Ectodermal cell (in vitro differentiated cells): ENCODE measurements at regions not wholly inside any gene's neighbourhood (a gene's known extent, or its start where the extent isn't known, plus 50 kb on each side); places are given as distances from the start of the nearest gene placed in this dataset.
"Not testable (repeated sequence)": the region's sequence is repeated elsewhere in the genome, so short reads cannot be mapped to it uniquely, and the experiment has no call there.

Experiments used
- H3K27ac ChIP-seq: 2 replicates; pipeline ENCODE4 v1.7.0; 2013; ENCODE audit warnings: mild to moderate bottlenecking, low read depth, low read length; ENCODE audit not compliant: insufficient read depth, poor library complexity, severe bottlenecking
- H3K27me3 ChIP-seq: 2 replicates; pipeline ENCODE4 v1.7.0; 2013; ENCODE audit warnings: mild to moderate bottlenecking, low read length; ENCODE audit not compliant: insufficient read depth, control insufficient read depth, poor library complexity, severe bottlenecking
- H3K36me3 ChIP-seq: one replicate; pipeline ENCODE4 v1.7.0; 2013; ENCODE audit warnings: low read length; ENCODE audit not compliant: control insufficient read depth, insufficient read depth
- H3K4me1 ChIP-seq: one replicate; pipeline ENCODE4 v1.7.0; 2013; ENCODE audit warnings: low read length; ENCODE audit not compliant: control insufficient read depth, insufficient read depth
- H3K4me3 ChIP-seq: 2 replicates; pipeline ENCODE4 v1.7.0; 2013; ENCODE audit warnings: low read depth, low read length, control low read depth; ENCODE audit not compliant: insufficient read depth
- H3K9me3 ChIP-seq: 2 replicates; pipeline ENCODE4 v1.7.0; 2013; ENCODE audit warnings: mild to moderate bottlenecking, low read length, moderate library complexity; ENCODE audit not compliant: control insufficient read depth
- WGBS, 2 experiments: methylation state at CpG; one replicate each; pipeline ENCODE4 v1.1.7; 2013; ENCODE audit warnings: missing lambda C conversion rate in 2 of 2; 5-methylcytosine and 5-hydroxymethylcytosine counted together

DNA sequence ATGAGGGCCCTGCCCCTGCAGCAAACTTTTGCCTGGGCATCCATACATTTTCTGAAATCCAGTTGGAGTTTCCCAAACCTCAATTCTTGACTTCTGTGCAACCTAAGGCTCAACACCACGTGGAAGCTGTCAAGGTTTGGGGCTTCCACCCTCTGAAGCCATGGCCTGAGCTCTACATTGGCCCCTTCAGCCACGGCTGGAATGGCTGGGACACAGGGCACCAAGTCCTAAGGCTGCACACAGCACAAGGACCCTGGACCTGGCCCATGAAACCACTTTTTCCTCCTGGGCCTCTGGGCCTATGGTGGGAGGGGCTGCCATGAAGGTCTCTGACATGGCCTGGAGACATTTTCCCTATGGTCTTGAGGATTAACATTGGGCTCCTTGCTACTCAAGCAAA lies 266.3 kb downstream of the LRIG3 start:
- Histone ChIP-seq H3K4me3 (no peak overlapping the region), H3K4me1 (no peaks in the 10 kb centered on the region), H3K27me3 (no peaks in the 10 kb centered on the region), H3K36me3 (no peaks in the 10 kb centered on the region), H3K27ac (no peak overlapping the region), H3K9me3 (no peaks in the 10 kb centered on the region)
- 62 to 68% methylated on average over 2 of the region's 2 CpGs for WGBS, 2 experiments

DNA sequence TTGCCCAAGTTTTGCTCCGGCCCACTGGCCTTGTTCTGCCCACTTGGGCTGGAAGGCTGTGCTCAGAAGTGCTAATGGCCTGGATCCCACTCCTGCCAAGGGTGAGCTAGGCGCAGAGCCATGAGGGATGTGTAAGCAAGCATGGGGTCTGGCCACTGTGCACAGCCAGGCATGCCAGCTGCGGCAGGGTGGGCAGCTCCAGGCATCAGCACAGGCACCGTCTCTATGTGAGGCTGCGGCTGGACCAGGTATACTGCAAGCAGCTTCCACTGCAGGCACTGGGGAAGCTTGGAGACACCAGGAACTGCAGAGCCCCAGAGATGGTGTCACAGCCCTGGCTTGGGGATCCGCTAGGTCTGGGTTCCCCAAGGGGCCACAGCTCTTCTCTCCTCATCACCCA lies 264.9 kb downstream of the LRIG3 start:
- WGBS, 2 experiments, result 86% methylated on average over 6 of the region's 6 CpGs
- Histone ChIP-seq H3K36me3 (no peaks in the 10 kb centered on the region), H3K9me3 (no peaks in the 10 kb centered on the region), H3K4me3 (no peak overlapping the region), H3K27ac (no peak overlapping the region), H3K27me3 (no peaks in the 10 kb centered on the region), H3K4me1 (no peaks in the 10 kb centered on the region)

DNA sequence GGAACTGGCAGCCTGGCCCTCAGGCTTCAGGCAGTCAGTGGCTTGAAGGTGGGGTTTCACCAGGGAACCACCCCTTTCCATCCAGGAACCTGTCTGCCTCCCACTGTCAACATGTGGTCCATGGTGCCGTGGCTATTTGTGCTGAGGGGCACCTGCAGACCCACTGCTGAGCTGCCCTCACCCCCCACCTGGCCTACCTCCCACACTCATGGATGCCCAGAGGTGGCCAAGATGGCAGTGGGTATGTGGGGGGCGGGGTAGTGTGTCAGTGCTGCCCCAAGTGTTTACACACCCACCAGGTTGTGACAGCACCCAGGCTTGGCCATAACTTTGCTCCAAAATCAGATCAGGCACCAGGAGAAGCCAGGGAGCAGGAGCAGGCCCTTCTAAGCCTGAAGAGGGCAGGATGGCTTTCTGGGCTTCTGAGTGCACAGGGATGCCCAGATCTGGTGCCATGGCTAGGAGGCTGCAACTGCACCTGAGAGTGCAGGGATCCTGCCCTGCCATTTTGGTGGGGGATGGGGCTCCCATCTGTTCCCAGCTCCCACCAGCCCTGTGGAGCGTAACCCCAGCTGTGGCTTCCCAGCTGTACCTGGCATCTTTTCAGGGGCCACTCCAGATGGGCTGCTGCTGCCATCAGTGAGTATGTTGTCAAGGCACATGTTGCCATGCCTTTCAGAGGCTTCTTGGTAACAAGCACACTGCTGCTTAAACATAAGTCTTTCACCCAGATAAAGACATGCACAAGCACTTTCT lies 263.9 kb downstream of the LRIG3 start:
- Histone ChIP-seq H3K27me3 (no peaks in the 10 kb centered on the region), H3K4me1 (no peaks in the 10 kb centered on the region), H3K36me3 (no peaks in the 10 kb centered on the region), H3K4me3 (no peak overlapping the region), H3K27ac (no peak overlapping the region), H3K9me3 (no peaks in the 10 kb centered on the region)
- 87 to 92% methylated on average over 3 of the region's 3 CpGs for WGBS, 2 experiments

DNA sequence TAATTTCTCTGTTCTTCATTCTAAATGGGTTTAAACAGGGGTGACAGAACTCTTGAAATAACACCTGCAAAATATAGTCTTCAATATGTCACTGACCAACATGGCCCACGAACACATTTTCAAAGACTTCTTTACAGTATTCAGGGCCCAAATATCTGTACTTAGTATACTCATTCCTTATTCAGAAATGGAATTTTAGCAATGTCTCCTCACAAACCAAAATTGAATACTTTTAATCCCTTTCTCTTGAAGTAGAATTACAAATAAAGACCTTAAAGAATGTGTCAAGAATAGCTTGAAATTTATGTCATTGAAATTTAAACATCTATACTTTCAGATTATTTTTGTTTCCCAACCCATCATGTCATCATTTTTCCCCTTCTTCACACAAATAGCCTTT lies 263.1 kb downstream of the LRIG3 start:
- WGBS, 2 experiments, result 73 to 89% methylated on average over 1 of the region's 1 CpG
- Histone ChIP-seq H3K27me3 (no peaks in the 10 kb centered on the region), H3K4me1 (no peaks in the 10 kb centered on the region), H3K9me3 (no peaks in the 10 kb centered on the region), H3K4me3 (no peak overlapping the region), H3K36me3 (no peaks in the 10 kb centered on the region), H3K27ac (no peak overlapping the region)

DNA sequence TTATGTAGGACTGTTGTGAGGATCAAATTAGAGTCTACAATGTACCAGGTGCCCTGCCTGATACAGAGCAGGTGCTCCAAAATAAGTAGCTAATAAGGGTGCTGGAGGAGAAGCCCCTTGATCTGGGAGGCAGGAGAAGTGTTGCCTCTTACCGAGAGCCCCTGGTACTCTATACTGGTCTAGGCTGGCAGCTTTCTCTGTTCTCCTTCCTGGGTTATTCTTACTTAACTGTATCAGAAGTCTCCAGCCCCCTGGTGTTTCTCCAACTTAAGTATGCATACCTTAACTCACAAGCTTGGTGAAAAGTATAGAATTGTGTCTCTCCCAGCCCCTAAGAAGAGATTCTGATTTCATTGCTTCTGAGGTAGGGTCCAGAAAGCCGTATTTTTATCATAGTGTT lies 254.9 kb downstream of the LRIG3 start:
- Histone ChIP-seq H3K27ac (no peak overlapping the region), H3K4me1 (no peaks in the 10 kb centered on the region), H3K4me3 (no peak overlapping the region), H3K27me3 (no peaks in the 10 kb centered on the region), H3K9me3 (no peaks in the 10 kb centered on the region), H3K36me3 (no peaks in the 10 kb centered on the region)
- 88 to 94% methylated on average over 2 of the region's 2 CpGs for WGBS, 2 experiments

DNA sequence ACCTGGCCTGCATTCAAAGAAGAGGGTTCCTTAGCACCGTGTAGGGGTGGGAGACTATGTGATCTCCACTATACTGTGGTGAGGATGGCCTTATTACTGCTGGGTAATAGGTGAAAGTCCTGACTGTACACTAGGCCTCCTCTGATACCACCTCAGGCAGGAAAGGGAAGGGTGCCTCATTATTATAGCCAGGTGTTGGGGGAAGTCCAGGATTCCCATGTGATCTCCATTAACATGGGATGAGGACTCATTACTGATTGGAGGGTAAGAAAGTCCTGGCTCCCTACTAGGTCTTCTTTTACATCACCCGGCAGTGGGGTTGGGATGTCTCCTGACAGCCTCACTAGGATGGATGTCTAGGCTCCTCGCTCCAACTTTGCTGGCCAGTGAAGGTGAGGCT lies 252.1 kb downstream of the LRIG3 start:
- WGBS, 2 experiments, result 93 to 97% methylated on average over 3 of the region's 3 CpGs
- Histone ChIP-seq H3K36me3 (no peaks in the 10 kb centered on the region), H3K9me3 (no peaks in the 10 kb centered on the region), H3K4me1 (no peaks in the 10 kb centered on the region), H3K27ac (no peak overlapping the region), H3K4me3 (no peak overlapping the region), H3K27me3 (no peaks in the 10 kb centered on the region)

DNA sequence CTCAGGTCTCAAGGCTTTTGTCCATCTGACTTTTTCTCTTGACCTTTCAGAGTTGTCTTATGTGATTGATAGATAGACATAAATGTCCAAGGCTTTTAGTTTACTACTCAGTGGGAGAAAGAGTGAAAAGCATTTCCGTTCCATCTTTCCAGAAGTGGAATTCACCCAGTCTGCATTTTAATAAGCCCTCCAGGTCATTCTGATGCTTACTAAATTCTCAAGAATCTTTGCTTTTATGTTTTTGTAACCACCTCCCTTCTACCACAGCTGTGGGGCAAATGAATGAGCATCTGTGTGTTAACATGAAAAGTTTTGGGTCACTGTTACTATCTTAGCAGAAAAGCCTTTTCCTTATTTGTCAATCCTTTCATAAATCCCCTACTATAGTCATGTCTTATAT lies 251.4 kb downstream of the LRIG3 start:
- no peak overlapping the region for H3K27ac ChIP-seq
- no peaks in the 10 kb centered on the region for H3K27me3 ChIP-seq
- 97 to 100% methylated on average over 1 of the region's 1 CpG for WGBS, 2 experiments
- H3K9me3 ChIP-seq, result no peaks in the 10 kb centered on the region
- no peaks in the 10 kb centered on the region for H3K36me3 ChIP-seq
- no peaks in the 10 kb centered on the region for H3K4me1 ChIP-seq
- no peak overlapping the region for H3K4me3 ChIP-seq

DNA sequence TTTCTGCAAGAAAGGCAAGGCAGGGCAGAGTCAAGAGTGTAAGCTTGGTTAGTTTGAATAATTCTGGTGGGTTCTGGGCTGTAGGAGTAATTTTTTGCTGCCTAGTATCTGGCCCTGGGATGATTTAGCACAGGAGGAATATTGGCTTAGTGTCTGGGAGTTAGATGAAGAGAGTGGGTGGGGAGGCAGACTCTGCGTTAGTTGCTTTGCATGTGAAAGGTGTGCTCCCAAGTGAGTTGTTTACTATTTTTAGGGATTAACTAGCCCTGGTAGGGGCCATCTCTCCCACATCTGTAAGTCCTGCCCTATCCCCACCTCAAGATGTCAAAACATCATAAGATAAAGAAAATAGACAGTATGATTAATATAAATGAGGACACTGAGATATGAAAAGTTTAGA lies 249.7 kb downstream of the LRIG3 start:
- no peaks in the 10 kb centered on the region for H3K36me3 ChIP-seq
- no peak overlapping the region for H3K4me3 ChIP-seq
- no peaks in the 10 kb centered on the region for H3K27me3 ChIP-seq
- H3K9me3 ChIP-seq, result no peaks in the 10 kb centered on the region
- 41 to 69% methylated on average over 1 of the region's 1 CpG for WGBS, 2 experiments
- H3K4me1 ChIP-seq, result no peaks in the 10 kb centered on the region
- H3K27ac ChIP-seq, result no peak overlapping the region

DNA sequence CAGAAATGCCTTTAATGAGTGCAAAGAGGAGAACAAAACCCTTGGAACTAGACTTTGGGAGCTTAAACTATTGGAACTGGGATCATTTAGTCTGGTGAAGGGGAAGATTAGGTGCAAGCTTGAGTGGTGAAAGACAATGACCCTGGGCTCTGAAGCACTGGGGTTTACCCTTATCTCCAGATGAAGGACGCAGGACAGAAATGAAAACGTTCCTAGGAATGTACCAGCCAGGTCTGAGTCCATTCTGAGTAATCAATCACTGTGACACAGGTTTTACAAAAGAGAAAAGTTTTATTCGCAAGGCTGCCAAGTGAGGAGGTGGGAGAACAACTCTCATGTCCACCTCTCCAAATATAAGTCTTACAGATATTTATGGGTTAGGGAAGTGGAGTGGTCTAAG lies 249.1 kb downstream of the LRIG3 start:
- no peaks in the 10 kb centered on the region for H3K9me3 ChIP-seq
- no peak overlapping the region for H3K27ac ChIP-seq
- H3K4me1 ChIP-seq, result no peaks in the 10 kb centered on the region
- H3K4me3 ChIP-seq, result no peak overlapping the region
- no peaks in the 10 kb centered on the region for H3K27me3 ChIP-seq
- WGBS, 2 experiments, result 83 to 97% methylated on average over 3 of the region's 3 CpGs
- no peaks in the 10 kb centered on the region for H3K36me3 ChIP-seq

DNA sequence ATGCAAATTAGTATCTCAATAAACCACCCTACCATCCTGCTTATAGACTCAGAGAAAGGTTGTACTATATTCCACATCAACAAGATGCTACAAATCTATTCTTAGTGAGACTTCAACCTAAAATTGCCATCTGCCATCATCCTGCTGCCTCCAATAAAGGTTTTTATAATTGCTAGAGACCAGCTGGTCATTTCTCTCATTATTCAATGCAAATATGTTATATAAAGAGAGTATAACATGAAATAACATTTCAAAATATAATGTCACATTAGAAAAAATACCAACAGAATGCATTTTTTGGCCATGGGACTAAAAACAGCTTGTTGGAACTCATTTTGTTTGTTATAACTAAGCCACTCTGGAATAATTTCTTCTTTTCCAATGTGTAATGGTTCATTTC lies 247.3 kb downstream of the LRIG3 start:
- Histone ChIP-seq H3K27ac (no peak overlapping the region), H3K4me1 (no peaks in the 10 kb centered on the region), H3K27me3 (no peaks in the 10 kb centered on the region), H3K9me3 (no peaks in the 10 kb centered on the region), H3K4me3 (no peak overlapping the region), H3K36me3 (no peaks in the 10 kb centered on the region)

DNA sequence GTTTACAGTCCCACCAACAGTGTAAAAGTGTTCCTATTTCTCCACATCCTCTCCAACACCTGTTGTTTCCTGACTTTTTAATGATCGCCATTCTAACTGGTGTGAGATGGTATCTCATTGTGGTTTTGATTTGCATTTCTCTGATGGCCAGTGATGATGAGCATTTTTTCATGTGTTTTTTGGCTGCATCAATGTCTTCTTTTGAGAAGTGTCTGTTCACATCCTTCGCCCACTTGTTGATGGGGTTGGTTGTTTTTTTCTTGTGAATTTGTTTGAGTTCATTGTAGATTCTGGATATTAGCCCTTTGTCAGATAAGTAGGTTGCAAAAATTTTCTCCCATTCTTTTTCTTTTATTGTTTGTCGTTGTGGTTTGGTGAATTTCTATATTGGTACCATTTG lies 242.5 kb downstream of the LRIG3 start:
- H3K4me3 ChIP-seq, H3K27me3 ChIP-seq, H3K36me3 ChIP-seq, H3K4me1 ChIP-seq, H3K27ac ChIP-seq, H3K9me3 ChIP-seq: not testable (repeated sequence)
- 91 to 100% methylated on average over 2 of the region's 3 CpGs for WGBS, 2 experiments
